HepG2 (cell line): ENCODE measurements at regions not wholly inside any gene's neighbourhood (a gene's known extent, or its start where the extent isn't known, plus 50 kb on each side); places are given as distances from the start of the nearest gene placed in this dataset.
A peak's percentile ranks its signal among the peaks of the same experiment; 100 is the strongest.

Source experiments
- ATAC-seq: fragments of 200-7000 bp; cut with Tn5 transposase; 3 replicates; pipeline ENCODE4 v1.9.1; 2020; ENCODE audit warnings: mild to moderate bottlenecking, moderate library complexity
- BruUV-seq: library from RNA; stranded (reverse); fragments of 400-500 nt; replicated peaks from 2 replicates; lab custom pipeline; 2021; lab: Mats Ljungman, UMichigan
- CTCF ChIA-PET: fragments of 300-600 bp; formaldehyde crosslinking; extraction: SDS; loops from one replicate; lab custom pipeline; 2021; ENCODE audit warnings: low total read pairs, inconsistent platforms, low intra/inter-chr PET ratio; lab: Yijun Ruan, JAX
- POLR2A ChIA-PET: fragments of 350-600 bp; sonication (Branson Sonifier 250); formaldehyde crosslinking; loops from one replicate; lab custom pipeline; 2020; ENCODE audit warnings: antibody characterized with exemption, inconsistent platforms; lab: Yijun Ruan, JAX
- DNase-seq: peaks from one replicate; pipeline ENCODE4 v3.0.0-alpha.2; 2015; ENCODE audit warnings: low spot score
- FAIRE-seq: peaks from 3 replicates; lab custom pipeline; 2011; peaks lifted over from hg19 to GRCh38; lab: Jason Lieb, UNC
- H2AFZ ChIP-seq: one replicate; pipeline ENCODE4 v1.6.1; 2011; ENCODE audit warnings: low read length, inconsistent platforms
- H3K27ac ChIP-seq: fragments of 300-600 bp; 3 replicates; pipeline ENCODE4 v1.8.0; 2011; ENCODE audit warnings: mixed run types, mild to moderate bottlenecking, mixed read lengths, low read length, inconsistent platforms; ENCODE audit not compliant: insufficient read depth; ENCODE audit errors: extremely low read length
- H3K27me3 ChIP-seq, 2 experiments: fragments of 200-600 bp in 1 of 2; 2 replicates in 1 of 2; 3 replicates in 1 of 2; pipeline versions ENCODE4 v1.6.0 to v1.8.0; 2011; ENCODE audit warnings: low read length in 2 of 2, mild to moderate bottlenecking in 2 of 2, moderate library complexity in 2 of 2, inconsistent platforms in 1 of 2; ENCODE audit not compliant: insufficient read depth in 2 of 2, control insufficient read depth in 1 of 2
- H3K36me3 ChIP-seq, 2 experiments: fragments of 200-600 bp in 1 of 2; replicated peaks in 1 of 2; 2 replicates in 1 of 2; 3 replicates in 1 of 2; pipeline versions ENCODE4 v1.5.1 to v1.8.0; 2011; ENCODE audit warnings: low read length in 2 of 2, inconsistent platforms in 1 of 2; ENCODE audit not compliant: insufficient read depth in 2 of 2, control insufficient read depth in 1 of 2
- H3K4me1 ChIP-seq: 2 replicates; pipeline ENCODE4 v1.5.1; 2012; ENCODE audit warnings: low read length, inconsistent platforms; ENCODE audit not compliant: insufficient read depth
- H3K4me2 ChIP-seq: 2 replicates; pipeline ENCODE4 v1.6.0; 2011; ENCODE audit warnings: low read depth, low read length, inconsistent platforms
- H3K4me3 ChIP-seq, 3 experiments: fragments of 200-600 bp in 1 of 3; sonication (generic), shearing (Covaris generic) in 1 of 3; replicated peaks in 1 of 3; 2 replicates each; pipeline ENCODE4 v1.5.1; 2011 to 2016; ENCODE audit warnings: low read length in 3 of 3, inconsistent platforms in 2 of 3, low read depth in 2 of 3, mild to moderate bottlenecking in 2 of 3, control low read depth in 1 of 3, mixed read lengths in 1 of 3; ENCODE audit not compliant: insufficient read depth in 1 of 3
- H3K79me2 ChIP-seq: one replicate; pipeline ENCODE4 v1.6.1; 2011; ENCODE audit warnings: low read length, inconsistent platforms; ENCODE audit not compliant: insufficient read depth
- H3K9ac ChIP-seq: 2 replicates; pipeline ENCODE4 v1.6.0; 2011; ENCODE audit warnings: mild to moderate bottlenecking, low read depth, low read length, inconsistent platforms; ENCODE audit not compliant: insufficient read depth
- H3K9me3 ChIP-seq: 2 replicates; pipeline ENCODE4 v1.5.1; 2012; ENCODE audit warnings: mild to moderate bottlenecking, low read length
- H4K20me1 ChIP-seq: 2 replicates; pipeline ENCODE4 v1.6.0; 2011; ENCODE audit warnings: inconsistent platforms, mild to moderate bottlenecking, low read length, moderate library complexity; ENCODE audit not compliant: insufficient read depth
- ASH2L ChIP-seq: fragments of 300-600, 200-600 bp; sonication (generic); IDR thresholded peaks from 2 replicates; pipeline ENCODE4 v1.7.0; 2017; ENCODE audit warnings: low read depth, mild to moderate bottlenecking, moderate library complexity, mixed read lengths, low read length; ENCODE audit not compliant: insufficient read length
- CBX1 ChIP-seq: IDR thresholded peaks from one replicate; pipeline ENCODE4 v1.6.1; 2016; ENCODE audit warnings: antibody characterized with exemption, low read depth
- FOXP1 ChIP-seq, 2 experiments: fragments of 450-650 bp in 1 of 2; IDR thresholded peaks; 2 replicates each; pipeline ENCODE4 v1.6.1; 2017 to 2018; ENCODE audit warnings: antibody characterized with exemption in 1 of 2
- FOXP4 ChIP-seq: sonication (generic); formaldehyde crosslinking; IDR thresholded peaks from 2 replicates; pipeline ENCODE4 v1.4.0; 2020; ENCODE audit warnings: missing genetic modification reagents
- HNF4A ChIP-seq: sonication (generic); formaldehyde crosslinking; IDR thresholded peaks from 2 replicates; pipeline ENCODE4 v1.4.0; 2020; ENCODE audit warnings: missing genetic modification reagents
- NFKB2 ChIP-seq: sonication (generic); formaldehyde crosslinking; IDR thresholded peaks from 2 replicates; pipeline ENCODE4 v1.4.0; 2020; ENCODE audit warnings: missing genetic modification reagents, borderline replicate concordance
- SOX13 ChIP-seq, 3 experiments: fragments of 450-650 bp in 1 of 3; sonication (generic) in 1 of 3; formaldehyde crosslinking in 1 of 3; IDR thresholded peaks in 2 of 3; conservative IDR thresholded peaks in 1 of 3; 2 replicates each; pipeline versions ENCODE4 v1.5.0 to v1.6.1; 2016 to 2020; ENCODE audit warnings: antibody characterized with exemption in 1 of 3, mild to moderate bottlenecking in 1 of 3, missing compliant biosample characterization in 1 of 3, missing genetic modification reagents in 1 of 3, moderate library complexity in 1 of 3
- TFE3 ChIP-seq: IDR thresholded peaks from 2 replicates; pipeline ENCODE4 v1.6.1; 2016
- ZNF614 ChIP-seq: IDR thresholded peaks from 2 replicates; pipeline ENCODE4 v1.6.1; 2018; ENCODE audit warnings: missing biosample characterization, missing genetic modification reagents, inconsistent platforms, borderline replicate concordance
- WGBS: methylation state at CpG from one replicate; pipeline ENCODE4 v1.1.6; 2017; ENCODE audit warnings: low lambda C conversion rate; 5-methylcytosine and 5-hydroxymethylcytosine counted together
- in situ Hi-C: cut with HindIII; loops from 2 replicates; pipeline ENCODE4 v1.10.0; 2017; ENCODE audit warnings: low pct_unique_long_range_greater_than_20kb; ENCODE audit not compliant: extremely low pct_ligation_motif_present
- intact Hi-C: fragments of 100-400 bp; cut with micrococcal nuclease; formaldehyde crosslinking; loops from one replicate; pipeline ENCODE4 v1.10.0; 2022; ENCODE audit not compliant: unreplicated experiment
- TF ChIP-seq, protein P1 (sequence below): sonication (generic); formaldehyde crosslinking; IDR thresholded peaks from 2 replicates; pipeline ENCODE4 v1.4.0; 2020; ENCODE audit warnings: missing genetic modification reagents; ENCODE audit errors: not compliant biosample characterization
- TF ChIP-seq, protein P2 (sequence below): sonication (generic); formaldehyde crosslinking; conservative IDR thresholded peaks from 2 replicates; pipeline ENCODE4 v1.4.0; 2020; ENCODE audit warnings: mild to moderate bottlenecking, missing genetic modification reagents, moderate library complexity

- H3K27ac ChIP-seq, result no peak overlapping the region
- peak overlapping the region; percentile 41; the same call in 1 of the 2 replicates for H3K4me2 ChIP-seq
- H3K4me3 ChIP-seq, result no peak overlapping the region
- 10% methylated on average over 3 of the region's 3 CpGs for WGBS
- in situ Hi-C loops (loop anchor here (10.0 kb wide), 1 partner anchor 619 kb away; no protein-coding TSS in a partner anchor), intact Hi-C loops (loop anchor here (1.0 to 2.0 kb wide), 2 partner anchors 75 to 267 kb away; partner anchors contain the start of genes RNU6-7 and RNU6-8)
- peak; percentile 31 for ATAC-seq
- FAIRE-seq, result no peak
- no peaks in the 10 kb centered on the region for H3K9me3 ChIP-seq
- no TSS peak for BruUV-seq
- H3K36me3 ChIP-seq, result no peaks in the 10 kb centered on the region
- ChIA-PET CTCF (interaction anchor here (1.0 to 3.4 kb wide), 5 partner anchors 9 to 319 kb away, joined by 3 to 30 read pairs (median 9); no protein-coding TSS in a partner anchor), POLR2A (interaction anchor here (0.7 to 1.7 kb wide), 3 partner anchors 141 to 268 kb away, joined by 3 to 6 read pairs (median 4); partner anchors contain the start of gene ARHGAP5)
- no peaks in the 10 kb centered on the region for H3K79me2 ChIP-seq
- H3K27me3 ChIP-seq, result no peaks in the 10 kb centered on the region
- peak; percentile 79 for DNase-seq
- H2AFZ ChIP-seq, result no peak overlapping the region
- H3K9ac ChIP-seq, result no peak overlapping the region
- H3K4me1 ChIP-seq, result peaks cover 44% of the 10 kb centered on the region
- H4K20me1 ChIP-seq, result no peaks in the 10 kb centered on the region
- TF ChIP-seq, protein P1, sequence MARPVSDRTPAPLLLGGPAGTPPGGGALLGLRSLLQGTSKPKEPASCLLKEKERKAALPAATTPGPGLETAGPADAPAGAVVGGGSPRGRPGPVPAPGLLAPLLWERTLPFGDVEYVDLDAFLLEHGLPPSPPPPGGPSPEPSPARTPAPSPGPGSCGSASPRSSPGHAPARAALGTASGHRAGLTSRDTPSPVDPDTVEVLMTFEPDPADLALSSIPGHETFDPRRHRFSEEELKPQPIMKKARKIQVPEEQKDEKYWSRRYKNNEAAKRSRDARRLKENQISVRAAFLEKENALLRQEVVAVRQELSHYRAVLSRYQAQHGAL (CRISPR knock-in tag), result peak; percentile 3
- TF ChIP-seq, protein P2, sequence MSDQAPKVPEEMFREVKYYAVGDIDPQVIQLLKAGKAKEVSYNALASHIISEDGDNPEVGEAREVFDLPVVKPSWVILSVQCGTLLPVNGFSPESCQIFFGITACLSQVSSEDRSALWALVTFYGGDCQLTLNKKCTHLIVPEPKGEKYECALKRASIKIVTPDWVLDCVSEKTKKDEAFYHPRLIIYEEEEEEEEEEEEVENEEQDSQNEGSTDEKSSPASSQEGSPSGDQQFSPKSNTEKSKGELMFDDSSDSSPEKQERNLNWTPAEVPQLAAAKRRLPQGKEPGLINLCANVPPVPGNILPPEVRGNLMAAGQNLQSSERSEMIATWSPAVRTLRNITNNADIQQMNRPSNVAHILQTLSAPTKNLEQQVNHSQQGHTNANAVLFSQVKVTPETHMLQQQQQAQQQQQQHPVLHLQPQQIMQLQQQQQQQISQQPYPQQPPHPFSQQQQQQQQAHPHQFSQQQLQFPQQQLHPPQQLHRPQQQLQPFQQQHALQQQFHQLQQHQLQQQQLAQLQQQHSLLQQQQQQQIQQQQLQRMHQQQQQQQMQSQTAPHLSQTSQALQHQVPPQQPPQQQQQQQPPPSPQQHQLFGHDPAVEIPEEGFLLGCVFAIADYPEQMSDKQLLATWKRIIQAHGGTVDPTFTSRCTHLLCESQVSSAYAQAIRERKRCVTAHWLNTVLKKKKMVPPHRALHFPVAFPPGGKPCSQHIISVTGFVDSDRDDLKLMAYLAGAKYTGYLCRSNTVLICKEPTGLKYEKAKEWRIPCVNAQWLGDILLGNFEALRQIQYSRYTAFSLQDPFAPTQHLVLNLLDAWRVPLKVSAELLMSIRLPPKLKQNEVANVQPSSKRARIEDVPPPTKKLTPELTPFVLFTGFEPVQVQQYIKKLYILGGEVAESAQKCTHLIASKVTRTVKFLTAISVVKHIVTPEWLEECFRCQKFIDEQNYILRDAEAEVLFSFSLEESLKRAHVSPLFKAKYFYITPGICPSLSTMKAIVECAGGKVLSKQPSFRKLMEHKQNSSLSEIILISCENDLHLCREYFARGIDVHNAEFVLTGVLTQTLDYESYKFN, result peak; percentile 20; the same call in 1 of the 2 replicates
- TF ChIP-seq NFKB2 (CRISPR knock-in tag), result no peak
- 0 out of 2 replicates have a peak, but pooled peaks have one; percentile 47 for TF ChIP-seq TFE3 (CRISPR knock-in tag)
- peak; percentile 57 for TF ChIP-seq HNF4A (CRISPR knock-in tag)
- no peak for TF ChIP-seq ZNF614 (CRISPR knock-in tag)
- 0 out of 2 replicates have a peak, but pooled peaks have one; percentile 31 for TF ChIP-seq FOXP4
- TF ChIP-seq SOX13 (IDR thresholded peaks at IDR 0.05), result peak; percentile 24; the same call in 1 of the 2 replicates
- no peak for TF ChIP-seq SOX13 (CRISPR knock-in tag; conservative IDR thresholded peaks at IDR 0.05 in 1 of 2, IDR thresholded peaks at IDR 0.05 in 1 of 2)
- TF ChIP-seq FOXP1 (IDR thresholded peaks at IDR 0.05), result no peak
- TF ChIP-seq FOXP1 (CRISPR knock-in tag; IDR thresholded peaks at IDR 0.05), result 0 out of 2 replicates have a peak, but pooled peaks have one; percentile 6
- TF ChIP-seq CBX1, result no peak
- peak; percentile 13 for TF ChIP-seq ASH2L
Measured at GRCh38 chr14:31935391-31935790, 141.7 kb upstream of the ARHGAP5 start.
